Lower lobe of right lung (tissue), 2 donors: ENCODE measurements at regions not wholly inside any gene's neighbourhood (a gene's known extent, or its start where the extent isn't known, plus 50 kb on each side); places are given as distances from the start of the nearest gene placed in this dataset.

Source experiments
- ATAC-seq, 2 donors: fragments of 200-7000 bp; cut with Tn5 transposase; one replicate each; pipeline ENCODE4 v1.9.1; 2020 to 2022; ENCODE audit warnings: mild to moderate bottlenecking in 2 of 2, moderate library complexity in 2 of 2
- DNase-seq: peaks from one replicate; pipeline ENCODE4 v3.0.0-alpha.2; 2020
- H3K27ac ChIP-seq: fragments of 200-600 bp; one replicate; pipeline ENCODE4 v1.8.0; 2022
- H3K27me3 ChIP-seq: fragments of 200-600 bp; one replicate; pipeline ENCODE4 v1.8.0; 2022; ENCODE audit warnings: low read depth
- H3K36me3 ChIP-seq: fragments of 200-600 bp; one replicate; pipeline ENCODE4 v1.8.0; 2022; ENCODE audit warnings: mild to moderate bottlenecking
- H3K4me1 ChIP-seq: fragments of 200-600 bp; one replicate; pipeline ENCODE4 v1.8.0; 2022
- H3K4me3 ChIP-seq: fragments of 200-600 bp; one replicate; pipeline ENCODE4 v1.8.0; 2022; ENCODE audit warnings: mild to moderate bottlenecking
- H3K9me3 ChIP-seq: fragments of 200-600 bp; one replicate; pipeline ENCODE4 v1.8.0; 2022
- CTCF ChIP-seq: fragments of 200-600 bp; IDR thresholded peaks from one replicate; pipeline ENCODE4 v1.8.0; 2022; ENCODE audit warnings: antibody characterized with exemption, mild to moderate bottlenecking
- intact Hi-C: fragments of 100-400 bp; cut with DNase I; formaldehyde crosslinking; loops from one replicate; pipeline ENCODE4 v1.11.0; 2022
- donor health status: DM: no; HTN: yes; CAD: no; lungs with severe emphysema.

- no peak for DNase-seq
- Histone ChIP-seq H3K36me3 (no peaks in the 10 kb centered on the region), H3K9me3 (peaks cover 7% of the 10 kb centered on the region), H3K27ac (no peak overlapping the region), H3K27me3 (no peaks in the 10 kb centered on the region), H3K4me1 (no peaks in the 10 kb centered on the region), H3K4me3 (no peak overlapping the region)
- ATAC-seq, result no peak
- TF ChIP-seq CTCF, result no peak
- intact Hi-C loops, result no loop called here
These were observed 675.1 kb downstream of the UQCRFS1 start for GRCh38 chr19:28537896-28538295.

- intact Hi-C loops, result no loop called here
- no peaks in the 10 kb centered on the region for H3K4me1 ChIP-seq
- no peaks in the 10 kb centered on the region for H3K36me3 ChIP-seq
- H3K27ac ChIP-seq, result no peak overlapping the region
- H3K9me3 ChIP-seq, result peaks cover 7% of the 10 kb centered on the region
- DNase-seq (no peak), ATAC-seq (no peak)
- H3K27me3 ChIP-seq, result no peaks in the 10 kb centered on the region
- H3K4me3 ChIP-seq, result no peak overlapping the region
- TF ChIP-seq CTCF, result no peak
These were observed 675.9 kb downstream of the UQCRFS1 start for GRCh38 chr19:28537079-28537478.

GRCh38 chr19:28535352-28535775 lies 677.6 kb downstream of the UQCRFS1 start:
- ATAC-seq (no peak), DNase-seq (no peak)
- H3K4me3 ChIP-seq, result no peak overlapping the region
- TF ChIP-seq CTCF, result no peak
- H3K27me3 ChIP-seq, result no peaks in the 10 kb centered on the region
- H3K9me3 ChIP-seq, result peaks cover 7% of the 10 kb centered on the region
- no peaks in the 10 kb centered on the region for H3K36me3 ChIP-seq
- no peaks in the 10 kb centered on the region for H3K4me1 ChIP-seq
- intact Hi-C loops, result no loop called here
- H3K27ac ChIP-seq, result no peak overlapping the region

GRCh38 chr19:28534766-28535351 lies 678.1 kb downstream of the UQCRFS1 start:
- Histone ChIP-seq H3K9me3 (peaks cover 7% of the 10 kb centered on the region), H3K27ac (no peak overlapping the region), H3K36me3 (no peaks in the 10 kb centered on the region), H3K4me1 (no peaks in the 10 kb centered on the region), H3K27me3 (no peaks in the 10 kb centered on the region), H3K4me3 (no peak overlapping the region)
- intact Hi-C loops, result no loop called here
- ATAC-seq (no peak), DNase-seq (no peak)
- no peak for TF ChIP-seq CTCF

- no peak for DNase-seq
These were observed 680.1 kb downstream of the UQCRFS1 start for GRCh38 chr19:28532765-28533341.

More at GRCh38 chr19:28532765-28533341, 680.1 kb downstream of the UQCRFS1 start:
- no peaks in the 10 kb centered on the region for H3K36me3 ChIP-seq
- intact Hi-C loops, result no loop called here
- no peak for TF ChIP-seq CTCF
- no peak overlapping the region for H3K4me3 ChIP-seq
- ATAC-seq, result no peak
- H3K27me3 ChIP-seq, result no peaks in the 10 kb centered on the region
- no peak overlapping the region for H3K27ac ChIP-seq
- H3K9me3 ChIP-seq, result peaks cover 7% of the 10 kb centered on the region
- H3K4me1 ChIP-seq, result no peaks in the 10 kb centered on the region
